ENCODE measurements at regions not wholly inside any gene's neighbourhood (a gene's known extent, or its start where the extent isn't known, plus 50 kb on each side); places are given as distances from the start of the nearest gene placed in this dataset.

- no peak for DNase-seq (ENCODE audit: low read depth)
Observed at GRCh38 chr18:51754566-51754965, 557.1 kb upstream of the MEX3C start.

GRCh38 chr18:51757255-51757924 lies 559.9 kb upstream of the MEX3C start:
- no peak for DNase-seq (ENCODE audit: low read depth)
- no peak for TF ChIP-seq CTCF (IDR thresholded peaks at IDR 0.05; ENCODE audit: control insufficient read depth, extremely low read depth, insufficient read depth)

More at GRCh38 chr18:51754566-51754965, 557.1 kb upstream of the MEX3C start:
- TF ChIP-seq CTCF (IDR thresholded peaks at IDR 0.05; ENCODE audit: control insufficient read depth, extremely low read depth, insufficient read depth) = no peak
- no peak overlapping the region for H3K4me3 ChIP-seq (ENCODE audit: low read depth, low read length)

GRCh38 chr18:51762373-51762772 lies 564.9 kb upstream of the MEX3C start:
- TF ChIP-seq CTCF (IDR thresholded peaks at IDR 0.05; ENCODE audit: control insufficient read depth, extremely low read depth, insufficient read depth) = no peak
- DNase-seq (ENCODE audit: low read depth) = no peak
- H3K4me3 ChIP-seq (ENCODE audit: low read depth, low read length) = no peak overlapping the region

More at GRCh38 chr18:51757255-51757924, 559.9 kb upstream of the MEX3C start:
- no peak overlapping the region for H3K4me3 ChIP-seq (ENCODE audit: low read depth, low read length)

- DNase-seq (ENCODE audit: low read depth) = no peak
- H3K4me3 ChIP-seq (ENCODE audit: low read depth, low read length) = no peak overlapping the region
- no peak for TF ChIP-seq CTCF (IDR thresholded peaks at IDR 0.05; ENCODE audit: control insufficient read depth, extremely low read depth, insufficient read depth)
Observed at GRCh38 chr18:51765606-51766360, 568.3 kb upstream of the MEX3C start.

- no peak for TF ChIP-seq CTCF (IDR thresholded peaks at IDR 0.05; ENCODE audit: control insufficient read depth, extremely low read depth, insufficient read depth)
- H3K4me3 ChIP-seq (ENCODE audit: low read depth, low read length) = no peak overlapping the region
- no peak for DNase-seq (ENCODE audit: low read depth)
Observed at GRCh38 chr18:51767293-51767692, 569.8 kb upstream of the MEX3C start.

GRCh38 chr18:51778115-51778514 lies 561.9 kb upstream of the DCC start:
- H3K4me3 ChIP-seq (ENCODE audit: low read depth, low read length) = no peak overlapping the region
- TF ChIP-seq CTCF (IDR thresholded peaks at IDR 0.05; ENCODE audit: control insufficient read depth, extremely low read depth, insufficient read depth) = no peak
- DNase-seq (ENCODE audit: low read depth) = no peak

All from LNCaP clone FGC (cell line).